Left colon (tissue), 2 donors: ENCODE measurements at regions not wholly inside any gene's neighbourhood (a gene's known extent, or its start where the extent isn't known, plus 50 kb on each side); places are given as distances from the start of the nearest gene placed in this dataset.
"Not testable (repeated sequence)": the region's sequence is repeated elsewhere in the genome, so short reads cannot be mapped to it uniquely, and the experiment has no call there.

ENCODE experiments used
- ATAC-seq: fragments of 200-7000 bp; cut with Tn5 transposase; one replicate; pipeline ENCODE4 v1.9.1; 2020; ENCODE audit warnings: mild to moderate bottlenecking, moderate library complexity
- DNase-seq, 2 donors: peaks; one replicate each; pipeline ENCODE4 v3.0.0-alpha.2; 2020
- intact Hi-C, 2 donors: fragments of 100-400 bp; cut with DNase I in 1 of 2; cut with micrococcal nuclease in 1 of 2; formaldehyde crosslinking; loops; one replicate each; pipeline versions ENCODE4 v1.11.2 to v1.14.0; 2022; cut with DNase I, micrococcal nuclease
- donor health status: DM: no; HTN: no; CAD: no.
- donor health status: DM: yes; HTN: yes; CAD: no.

DNA sequence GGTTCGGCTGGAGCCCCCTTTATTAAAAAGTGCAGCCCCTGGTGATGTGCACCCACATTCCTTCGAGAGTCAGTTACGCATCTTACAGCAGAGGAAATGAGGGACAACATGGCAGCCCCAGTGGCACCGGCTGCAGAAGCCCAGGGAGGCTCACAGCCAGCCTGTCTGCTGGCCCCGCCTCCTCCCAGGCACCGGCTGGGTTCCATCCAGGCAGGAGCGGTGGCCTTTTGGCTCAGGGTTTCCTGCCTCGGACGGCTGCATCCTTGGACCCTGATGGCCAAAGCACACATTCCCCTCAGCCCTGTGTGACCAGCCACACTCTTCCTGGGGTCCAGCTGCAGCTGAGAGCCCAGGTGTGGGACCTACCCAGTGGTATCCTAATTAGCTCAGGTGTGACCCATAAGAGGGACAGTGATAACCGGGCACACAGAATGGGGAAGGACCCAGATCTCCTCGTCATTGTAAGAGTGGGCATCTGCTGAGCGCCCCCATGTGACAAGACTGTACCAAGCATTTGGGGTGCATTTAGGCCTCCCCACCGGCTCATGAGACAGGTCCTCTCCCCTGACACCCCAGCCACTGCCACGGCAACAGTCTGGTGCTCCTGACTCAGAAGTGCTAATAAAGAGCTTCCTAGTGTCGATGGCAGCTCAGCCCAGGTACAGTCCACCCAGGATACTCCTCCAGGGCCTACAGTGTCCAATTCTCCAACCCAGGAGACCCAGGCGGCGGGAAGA is 63.3 kb upstream of the CHST15 start:
- intact Hi-C loops: no loop called here
- no peak for ATAC-seq
- no peak for DNase-seq

DNA sequence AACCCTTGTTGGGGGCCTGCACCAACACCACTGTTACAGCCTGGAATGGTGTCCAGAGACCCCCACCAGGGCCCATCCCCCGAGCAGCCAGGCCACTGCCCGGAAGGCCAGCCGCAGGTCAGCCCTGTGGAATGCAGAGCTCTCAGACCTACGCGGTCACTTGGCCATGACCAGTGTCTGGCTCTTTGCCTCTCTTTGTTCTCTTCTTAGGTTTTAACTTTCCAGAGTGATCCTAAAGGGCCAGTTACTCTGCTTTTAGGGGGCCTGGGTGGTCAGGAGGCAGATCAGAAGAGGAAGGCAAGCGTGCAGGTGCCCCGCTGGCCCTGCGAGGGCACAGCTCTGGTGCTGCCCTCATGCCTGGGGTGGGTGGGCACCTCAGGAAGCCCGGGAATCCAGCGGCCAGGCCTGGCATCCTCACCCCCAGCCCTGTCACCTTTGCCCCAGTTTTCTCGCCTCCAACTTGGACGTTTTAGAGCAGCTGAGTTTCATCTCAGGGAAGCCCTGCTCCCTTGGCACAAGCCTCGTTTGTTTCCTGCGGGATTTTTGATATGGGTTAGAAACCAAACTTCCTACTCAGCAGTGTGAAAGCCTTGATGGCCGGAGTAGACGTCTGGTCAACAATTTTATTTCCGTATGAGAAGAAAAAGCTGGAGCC is 62.5 kb upstream of the CHST15 start:
- ATAC-seq (no peak), DNase-seq (no peak)
- intact Hi-C loops: no loop called here

DNA sequence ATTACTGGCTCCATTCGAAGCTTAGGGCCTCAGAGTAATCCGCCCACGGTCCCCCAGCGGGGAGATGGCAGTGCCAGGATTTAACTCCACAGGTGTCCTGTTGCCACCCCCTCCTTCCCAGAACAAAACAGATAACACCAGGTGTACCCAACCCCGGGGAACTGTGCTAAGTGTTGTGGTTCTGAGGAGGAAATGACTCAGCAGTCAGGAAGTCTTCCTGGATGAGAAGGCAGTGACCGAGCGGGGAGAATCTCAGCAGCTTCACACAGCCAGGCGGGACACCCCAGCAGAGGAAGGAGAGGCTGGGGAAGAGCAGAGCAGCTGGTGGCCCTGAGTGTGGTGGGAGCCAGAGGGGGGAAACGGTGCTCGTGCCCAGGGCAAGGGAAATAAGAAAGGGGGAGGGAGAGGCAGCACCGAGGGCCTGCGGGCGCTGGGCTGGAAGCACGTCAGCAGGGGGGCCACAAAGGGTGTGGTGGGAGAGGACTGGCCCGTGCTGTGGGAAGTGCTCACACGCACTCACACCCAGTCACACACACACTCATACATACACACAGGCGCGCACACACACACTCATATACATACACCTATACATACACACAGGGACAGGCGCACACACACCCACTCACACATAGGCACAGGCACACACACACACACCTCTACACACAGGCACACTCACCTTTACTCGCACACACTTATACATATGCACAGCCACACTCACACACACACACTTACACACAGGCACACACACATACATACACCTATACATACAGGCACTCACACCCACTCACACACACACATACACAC is 59.8 kb upstream of the CHST15 start:
- intact Hi-C loops: no loop called here
- DNase-seq (peak; percentile 46 to 73), ATAC-seq (peak; percentile 85)

DNA sequence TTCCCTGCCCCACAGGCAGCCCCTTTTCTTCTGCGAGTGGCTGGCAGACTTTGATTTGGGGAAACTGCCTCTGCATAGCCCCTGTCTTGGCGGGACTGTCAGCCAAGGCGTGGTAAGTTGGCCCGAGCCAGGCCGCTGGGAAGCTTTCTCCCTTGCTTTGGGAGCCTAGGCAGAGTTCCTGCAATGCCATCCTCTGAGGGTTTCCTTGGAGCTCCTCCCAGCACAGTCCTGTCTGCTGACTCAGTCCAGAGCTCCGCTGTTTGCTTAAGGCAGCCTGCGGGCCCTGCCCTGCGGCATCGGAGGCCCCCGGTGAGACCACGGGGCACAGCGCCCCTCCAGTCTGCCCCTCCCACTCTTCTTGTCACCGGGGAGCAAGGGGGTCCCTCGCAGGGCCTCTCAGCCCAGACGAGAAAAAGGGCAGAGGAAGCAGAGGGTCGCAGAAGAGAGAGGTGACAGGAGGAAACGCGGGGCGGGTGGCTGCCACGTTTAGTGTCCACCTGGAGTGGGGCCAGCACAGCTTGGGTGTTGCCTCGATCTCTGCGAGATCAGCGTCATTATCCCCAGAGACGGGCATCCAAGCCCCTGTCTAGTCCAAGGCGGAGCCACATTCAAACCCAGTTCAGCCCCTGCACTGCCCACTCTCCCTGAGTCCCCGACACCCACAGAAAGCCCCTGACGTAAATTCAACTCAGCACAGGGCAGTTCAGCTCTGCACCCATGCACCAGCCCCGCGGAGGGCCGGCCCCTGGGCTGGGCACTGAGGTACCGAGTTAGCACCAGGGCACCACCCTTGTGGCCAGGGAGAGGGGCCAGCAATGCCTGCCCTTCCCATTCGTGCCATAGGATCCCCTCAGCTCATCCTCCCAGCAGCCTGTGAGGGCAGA is 59.0 kb upstream of the CHST15 start:
- DNase-seq: peak; percentile 70 to 74

DNA sequence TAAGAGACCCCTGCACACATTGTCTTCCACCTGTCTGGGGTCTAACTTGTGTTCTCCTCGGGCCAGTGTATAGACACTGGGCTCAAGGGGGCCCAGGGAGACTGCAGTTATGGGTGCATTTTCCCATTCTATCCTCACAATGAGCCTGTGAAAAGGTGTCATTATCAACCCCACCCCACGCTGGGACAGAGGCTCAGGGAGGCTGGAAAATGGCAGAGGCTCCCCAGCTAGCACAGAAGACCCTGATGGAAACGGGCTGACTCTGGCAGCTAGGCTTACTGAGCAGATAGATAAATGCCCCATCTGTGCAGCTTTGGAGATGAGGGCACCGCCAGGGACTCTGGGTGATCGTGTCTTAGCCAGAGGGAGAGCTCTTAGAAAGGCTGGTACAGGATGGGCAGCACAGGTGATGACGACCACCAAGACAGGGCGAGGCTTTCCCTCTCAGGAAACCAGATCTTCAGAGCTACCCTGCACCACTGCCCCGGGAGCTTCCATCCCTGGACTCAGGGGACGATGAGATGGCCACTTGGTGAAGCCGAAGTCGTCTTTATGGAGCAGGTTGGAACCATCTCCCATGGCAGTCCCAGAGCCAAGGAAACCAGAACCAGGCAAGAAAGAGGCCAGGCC is 58.2 kb upstream of the CHST15 start:
- peak in 1 of 2 donors; percentile 8 for DNase-seq
- intact Hi-C loops: no loop called here
- ATAC-seq: no peak

More for the DNA sequence above, 59.0 kb upstream of the CHST15 start:
- ATAC-seq: peak; percentile 88
- intact Hi-C loops: no loop called here

DNA sequence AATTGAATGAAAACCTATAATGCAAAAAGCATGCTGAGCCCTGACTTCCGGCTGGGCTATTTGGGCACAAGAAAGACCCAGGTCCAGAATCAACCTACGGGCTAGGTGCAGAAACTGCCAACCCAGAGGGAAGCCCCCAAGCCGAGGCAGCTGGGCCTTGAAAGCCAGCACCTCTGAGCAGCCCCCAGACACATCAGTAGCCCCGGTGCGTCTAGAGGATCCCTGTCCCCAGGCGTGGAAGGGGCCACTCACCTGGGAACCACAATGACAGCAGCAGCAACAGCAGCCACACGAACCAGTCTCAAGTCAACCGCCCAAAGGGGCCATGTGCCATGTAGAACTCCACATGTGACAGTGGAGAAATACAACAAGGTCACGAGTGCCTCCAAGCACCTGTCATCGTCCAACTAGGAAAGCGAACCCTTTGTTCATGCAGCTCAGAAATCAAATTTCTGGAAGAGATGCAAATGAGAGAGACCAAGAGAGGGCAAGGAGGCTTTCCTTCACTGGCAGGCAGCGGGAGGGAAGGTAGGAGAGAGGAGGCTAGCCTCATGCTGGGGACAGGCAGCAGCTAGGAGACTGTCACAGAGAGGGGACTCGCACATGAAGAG is 57.5 kb upstream of the CHST15 start:
- DNase-seq: peak in 1 of 2 donors; percentile 16
- intact Hi-C loops: no loop called here

DNA sequence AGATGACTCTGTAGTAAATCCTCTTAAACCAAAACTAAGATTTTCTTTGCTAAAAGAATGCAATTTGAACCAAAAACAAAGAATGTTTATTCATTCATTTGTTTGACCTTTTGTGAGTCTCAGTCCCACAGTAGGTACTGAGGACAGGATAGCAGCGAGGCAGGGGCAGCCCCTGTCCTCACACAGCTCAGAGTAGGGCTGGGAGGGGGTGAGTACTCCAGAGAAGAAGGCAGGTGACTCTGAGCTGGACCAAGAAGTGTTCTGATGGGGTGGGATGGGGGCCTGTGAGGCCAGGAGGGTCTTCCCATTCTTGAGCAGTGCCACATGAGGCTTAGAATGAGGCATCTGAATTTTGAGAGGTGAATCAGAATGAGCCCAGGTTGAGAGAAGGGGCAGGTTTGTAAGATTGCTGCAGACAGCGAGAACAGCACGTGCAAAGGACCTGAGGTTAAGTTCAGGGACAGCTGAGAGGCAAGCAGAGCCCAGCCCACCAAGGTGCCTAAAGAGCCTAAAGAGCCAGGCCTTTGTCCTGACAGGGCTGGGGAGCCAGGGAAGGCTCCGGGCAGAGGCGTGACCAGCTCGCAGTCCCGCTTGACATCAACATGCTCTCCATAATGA is 56.9 kb upstream of the CHST15 start:
- DNase-seq: peak in 1 of 2 donors; percentile 14
- intact Hi-C loops: no loop called here
- no peak for ATAC-seq

More for the DNA sequence above, 57.5 kb upstream of the CHST15 start:
- ATAC-seq: no peak

DNA sequence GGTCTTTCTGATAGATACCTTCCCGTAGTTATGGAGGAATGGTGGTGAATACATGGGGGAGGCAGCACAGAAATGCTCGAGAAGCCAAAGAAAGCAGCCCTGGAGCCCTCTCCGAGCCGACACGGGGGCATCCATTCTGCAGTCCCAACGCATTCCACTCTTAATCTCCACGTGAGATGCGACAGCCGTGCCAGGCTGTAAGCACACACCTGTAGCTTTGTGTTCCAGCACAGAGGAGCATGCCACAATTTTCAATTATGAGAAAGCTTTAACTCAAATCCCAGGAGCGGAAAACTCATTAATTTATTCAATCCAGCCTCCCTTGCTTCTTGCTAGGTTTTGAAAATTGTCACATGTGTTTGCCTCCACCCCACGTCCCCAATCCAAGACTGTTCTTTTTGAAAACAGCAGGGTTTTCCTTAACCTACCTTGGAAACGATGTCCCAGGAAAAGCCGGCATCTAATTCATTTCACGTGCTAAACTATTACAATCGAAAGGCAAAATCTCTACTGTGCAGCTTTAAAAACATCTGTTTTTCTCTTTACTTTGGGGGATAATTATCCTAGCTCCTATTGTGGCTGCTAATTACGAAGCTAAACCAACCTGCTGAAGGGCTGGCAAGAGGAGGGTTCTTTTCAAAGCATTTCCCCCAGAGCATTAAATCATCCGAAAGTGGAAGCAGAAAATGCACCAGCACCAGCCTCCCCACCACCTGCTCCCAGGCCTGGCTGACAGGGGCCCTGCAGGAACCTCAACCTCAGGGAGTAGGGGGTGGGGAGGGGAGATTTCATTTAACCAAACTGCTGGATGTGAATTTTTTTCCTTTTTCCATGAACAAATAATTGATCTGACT is 56.0 kb upstream of the CHST15 start:
- peak in 1 of 2 donors; percentile 30 for DNase-seq
- intact Hi-C loops: no loop called here
- no peak for ATAC-seq

DNA sequence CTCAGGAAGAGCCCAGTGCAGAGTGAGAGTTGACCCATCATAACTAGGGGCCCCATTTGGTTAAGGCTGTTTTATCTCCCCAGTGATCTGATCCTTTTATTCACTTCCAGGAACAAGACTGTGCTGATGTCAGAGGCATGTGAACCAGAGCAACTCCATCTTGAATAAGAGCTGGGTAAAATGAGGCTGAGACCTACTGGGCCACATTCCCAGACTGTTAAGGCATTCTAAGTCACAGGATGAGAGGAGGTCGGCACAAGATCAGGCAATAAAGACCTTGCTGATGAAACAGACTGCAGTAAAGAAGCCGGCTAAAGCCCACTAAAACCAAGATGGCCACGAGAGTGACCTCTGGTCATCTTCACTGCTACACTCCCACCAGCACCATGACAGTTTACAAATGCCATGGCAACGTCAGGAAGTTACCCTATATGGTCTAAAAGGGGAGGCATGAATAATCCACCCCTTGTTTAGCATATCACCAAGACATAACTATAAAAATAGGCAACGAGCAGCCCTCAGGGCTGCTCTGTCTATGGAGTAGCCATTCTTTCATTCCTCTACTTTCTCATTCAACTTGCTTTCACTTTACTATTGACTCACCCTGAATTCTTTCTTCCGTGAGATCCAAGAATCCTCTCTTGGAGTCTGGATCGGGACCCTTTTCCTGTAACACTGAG is 55.3 kb upstream of the CHST15 start:
- ATAC-seq, DNase-seq, intact Hi-C loops: not testable (repeated sequence)

DNA sequence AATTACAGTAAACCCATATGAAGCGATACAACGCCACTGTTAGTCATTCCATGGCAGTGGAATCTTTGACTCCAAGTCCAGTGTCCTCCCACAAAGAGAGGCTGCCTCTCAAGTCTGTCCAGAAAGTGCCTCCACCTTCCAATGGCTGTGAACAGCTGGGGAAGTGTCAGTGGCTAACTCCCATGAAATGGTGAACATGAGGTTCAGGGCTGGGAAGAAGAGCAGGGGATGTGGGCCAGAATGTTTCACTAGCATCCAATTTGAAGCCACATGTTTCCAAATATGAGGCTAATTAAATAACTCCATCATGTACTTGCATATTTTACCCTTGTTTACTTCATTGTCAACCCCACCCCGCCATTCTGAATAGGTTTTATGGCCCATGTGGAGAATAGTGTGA is 53.1 kb upstream of the CHST15 start:
- intact Hi-C loops: no loop called here
- no peak for ATAC-seq
- DNase-seq: no peak

DNA sequence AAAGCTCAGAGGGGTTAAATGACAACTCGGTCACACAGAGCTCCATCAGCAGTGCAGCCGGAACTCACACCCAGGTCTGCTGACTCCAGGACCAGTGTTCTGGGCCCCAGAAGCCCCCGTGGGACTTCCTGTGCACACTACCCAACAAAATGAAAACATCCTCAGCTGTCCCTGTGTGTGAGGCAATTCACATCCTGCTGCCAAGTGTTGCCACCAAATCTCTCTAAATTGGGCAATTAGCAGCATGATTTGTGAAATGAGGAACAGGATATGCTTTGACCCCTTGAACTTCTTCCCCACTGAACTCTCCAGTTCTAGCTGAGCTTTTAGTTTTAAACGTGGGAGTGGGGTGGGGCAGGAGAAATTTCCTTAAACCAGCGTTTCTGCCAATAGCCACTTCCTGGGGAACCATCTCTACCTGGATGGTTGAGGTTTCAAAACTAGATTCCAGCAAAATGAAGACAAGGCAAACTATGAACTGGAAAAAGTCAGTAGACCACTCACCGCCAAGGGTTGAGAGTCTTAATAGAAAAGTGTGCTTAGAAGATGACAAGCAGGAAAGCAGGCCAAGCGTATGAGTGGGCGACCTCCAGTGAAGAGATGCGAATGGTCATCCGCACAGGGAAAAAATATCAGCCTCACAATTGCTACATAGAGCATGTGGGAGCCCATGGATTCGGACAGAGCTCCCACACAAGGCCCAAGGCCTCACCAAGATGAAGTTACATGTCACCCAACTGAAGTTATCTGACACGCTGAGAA is 51.9 kb upstream of the CHST15 start:
- intact Hi-C loops: no loop called here
- peak in 1 of 2 donors; percentile 60 for DNase-seq
- no peak for ATAC-seq

DNA sequence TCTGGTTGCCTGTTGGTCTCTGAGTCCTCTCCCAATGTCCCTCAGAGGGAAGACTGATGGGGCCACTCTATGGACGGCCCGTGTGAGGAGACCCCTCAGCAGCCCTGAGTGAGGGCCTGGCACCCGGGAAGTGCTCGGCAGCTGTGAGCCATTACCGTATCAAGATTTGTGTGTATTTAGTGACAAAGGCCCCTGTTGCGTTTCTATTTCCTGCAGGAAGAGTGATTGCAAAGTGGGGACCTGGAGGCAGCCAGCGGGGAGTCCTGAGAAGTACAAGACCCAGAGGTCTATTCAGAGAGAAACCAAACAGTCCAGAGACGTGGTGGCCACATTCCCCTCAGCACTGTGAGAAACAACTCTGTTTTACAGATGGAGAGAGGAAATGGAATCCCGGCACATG is 51.1 kb upstream of the CHST15 start:
- DNase-seq: no peak
- intact Hi-C loops: no loop called here
- ATAC-seq: no peak

DNA sequence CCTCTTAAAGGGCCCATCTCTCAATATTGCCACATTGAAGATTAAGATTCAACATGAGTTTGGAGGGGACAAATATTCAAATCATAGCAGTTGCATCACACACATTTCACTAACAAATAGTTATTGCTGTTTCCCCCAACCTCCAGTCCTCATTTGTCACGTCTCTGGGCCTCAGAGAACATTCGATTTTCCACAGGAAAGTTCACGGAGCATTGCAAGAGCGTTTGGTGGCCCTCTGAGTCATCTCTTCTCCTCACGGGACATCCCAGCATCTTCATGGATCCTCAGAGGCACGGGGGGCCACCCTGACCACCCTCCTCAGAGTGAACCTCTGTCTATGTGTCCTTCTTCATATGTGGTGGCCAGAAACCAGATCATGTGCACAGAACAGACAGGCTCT is 50.3 kb upstream of the CHST15 start:
- DNase-seq (no peak), ATAC-seq (no peak)
- intact Hi-C loops: no loop called here
